ENCODE measurements at regions not wholly inside any gene's neighbourhood (a gene's known extent, or its start where the extent isn't known, plus 50 kb on each side); places are given as distances from the start of the nearest gene placed in this dataset.

GRCh38 chr5:108508979-108509378 is 127.1 kb upstream of the FBXL17 start:
- TF ChIP-seq CTCF (IDR thresholded peaks at IDR 0.05) (no peak), POLR2A (IDR thresholded peaks at IDR 0.05) (no peak)
